Activated CD4-positive, alpha-beta T cell treated with anti-CD3 and anti-CD28 coated beads for 48 hours (primary cell): ENCODE measurements at regions not wholly inside any gene's neighbourhood (a gene's known extent, or its start where the extent isn't known, plus 50 kb on each side); places are given as distances from the start of the nearest gene placed in this dataset.
A peak's percentile ranks its signal among the peaks of the same experiment; 100 is the strongest.

Experiments used
- DNase-seq: peaks from one replicate; pipeline ENCODE4 v3.0.0-alpha.2; 2020

DNA sequence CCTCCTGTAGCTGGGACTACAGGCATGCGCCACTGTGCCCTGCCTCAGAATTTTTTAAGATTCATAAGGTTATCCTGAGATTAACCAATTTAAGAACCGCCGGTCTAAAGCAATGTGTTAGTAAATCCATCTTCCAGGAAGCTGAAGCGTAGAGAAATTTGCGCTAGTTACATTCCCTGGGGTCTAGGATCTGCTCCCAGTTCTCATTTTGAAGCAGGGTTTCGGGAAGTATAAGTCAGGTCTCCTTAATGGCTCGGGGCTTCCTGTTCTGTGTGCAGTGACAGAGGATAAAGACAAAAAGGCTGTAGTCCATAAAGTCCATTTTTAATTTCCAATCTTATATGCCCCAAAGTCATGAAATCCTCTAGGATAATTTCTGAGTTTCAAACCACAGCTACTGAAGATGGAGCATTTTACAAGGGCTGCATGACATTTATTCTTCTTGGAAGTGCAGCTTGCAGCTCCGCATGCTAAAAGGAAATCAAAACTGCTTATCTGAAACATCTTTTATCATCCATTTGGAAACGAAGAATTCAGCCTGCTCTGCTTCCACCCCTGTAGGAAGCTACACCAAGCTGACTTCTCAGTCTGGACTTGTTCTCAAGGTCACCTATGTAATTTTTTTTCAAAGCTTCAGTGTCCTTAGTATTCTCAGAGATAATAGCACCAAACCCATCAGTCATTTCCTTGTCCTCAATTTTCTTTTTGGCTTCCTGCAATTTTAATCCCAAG, 326.1 kb downstream of the PRL start:
- DNase-seq: no peak

DNA sequence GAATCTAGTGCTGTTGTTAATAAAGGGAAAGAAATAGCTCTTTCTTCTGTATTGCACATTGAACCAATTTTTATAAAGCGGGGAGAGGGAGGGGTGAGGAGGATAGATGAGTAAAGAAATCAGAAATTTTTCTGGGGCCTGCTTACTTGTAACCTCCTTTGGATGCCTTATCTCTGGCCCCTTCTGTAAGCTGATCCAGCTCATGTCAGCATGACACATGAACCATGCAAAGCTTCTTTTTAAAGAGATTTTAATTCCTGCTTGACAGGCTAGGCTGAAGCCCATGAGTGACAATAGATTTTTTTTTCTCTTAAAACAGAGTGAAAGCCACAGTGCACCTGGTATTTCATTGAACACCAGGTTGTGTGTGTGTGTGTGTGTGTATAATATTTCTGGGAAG, 325.3 kb downstream of the PRL start:
- no peak for DNase-seq

DNA sequence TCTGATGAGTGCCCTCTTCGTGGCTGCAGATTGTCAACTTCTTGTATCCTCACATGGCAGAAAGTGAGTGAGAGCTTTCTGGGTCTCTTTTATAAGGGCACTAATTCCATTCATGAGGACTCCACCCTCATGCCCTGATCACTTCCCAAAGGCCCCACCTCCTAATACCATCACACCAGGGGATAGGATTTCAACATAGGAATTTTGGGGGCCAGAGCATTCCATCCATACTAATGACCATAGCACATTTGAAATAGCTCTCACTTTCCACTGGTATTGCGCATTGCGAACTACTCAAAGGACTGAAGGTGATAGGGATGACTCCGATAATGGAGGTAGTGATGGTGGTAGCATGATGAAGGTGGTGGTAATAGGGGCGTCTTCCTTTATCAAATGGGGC, 324.3 kb downstream of the PRL start:
- no peak for DNase-seq

DNA sequence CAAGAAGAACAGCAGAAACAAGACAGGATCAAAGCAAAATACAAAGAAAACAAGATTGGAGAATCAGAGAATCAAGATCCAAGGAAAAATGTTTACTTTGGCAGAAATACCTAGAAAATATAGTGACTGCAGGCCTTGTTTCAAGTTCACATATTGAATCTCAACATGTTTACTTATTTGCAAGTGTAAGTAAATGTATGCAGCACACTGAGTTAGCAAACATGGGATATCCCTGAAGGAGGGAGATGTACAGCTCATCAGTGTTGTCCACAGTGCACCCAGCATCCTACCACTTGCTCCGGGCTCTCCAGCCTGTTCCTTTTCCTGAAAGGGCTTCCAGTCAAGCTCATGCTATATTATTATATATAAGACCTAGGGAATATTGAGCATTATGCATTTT, 319.5 kb downstream of the PRL start:
- DNase-seq: no peak

DNA sequence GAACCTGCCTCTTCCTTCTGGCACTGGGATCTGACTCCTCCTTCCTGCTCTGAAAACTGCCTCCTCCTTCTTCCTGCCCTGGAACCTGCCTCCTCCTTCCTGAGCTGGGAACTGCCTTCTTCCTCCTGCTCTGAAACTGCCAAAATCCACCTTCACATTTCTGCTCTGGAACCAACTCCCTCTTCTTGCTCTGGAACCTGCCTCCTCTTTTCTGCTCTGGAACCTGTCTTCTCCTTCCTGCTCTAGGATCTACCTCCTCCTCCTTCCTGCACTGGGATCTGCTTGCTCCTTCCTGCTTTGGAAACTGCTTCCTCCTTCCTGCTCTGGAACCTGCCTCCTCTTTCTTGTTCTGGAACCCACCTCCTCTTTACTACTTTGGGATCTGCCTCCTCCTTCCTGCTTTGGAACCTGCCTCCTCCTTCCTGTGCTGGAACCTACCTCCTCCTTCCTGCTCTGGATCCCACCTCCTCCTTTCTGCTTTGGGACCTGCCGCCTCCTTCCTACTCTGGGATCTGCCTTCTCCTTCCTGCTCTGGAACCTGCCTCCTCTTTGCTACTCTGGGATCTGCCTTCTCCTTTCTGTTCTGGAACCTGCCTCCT, 315.5 kb downstream of the PRL start:
- no peak for DNase-seq

DNA sequence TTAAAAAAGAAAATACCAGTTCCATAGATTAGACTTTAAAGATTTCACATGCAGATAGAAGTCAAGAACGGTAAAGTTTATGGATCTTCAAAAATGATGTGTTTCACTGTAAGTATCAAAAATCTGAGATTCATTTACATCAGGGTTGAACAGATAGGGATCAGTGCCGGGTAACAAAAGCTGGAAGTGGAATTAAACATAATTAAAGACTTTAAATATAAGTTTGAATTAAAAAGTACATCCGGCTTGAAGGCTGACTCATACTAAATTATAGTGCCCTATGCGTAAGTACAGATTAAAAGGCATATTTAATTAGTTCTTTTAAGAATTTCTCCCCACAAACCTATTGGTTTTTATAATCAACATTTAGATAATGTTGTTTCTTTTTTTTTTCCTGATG, 312.7 kb downstream of the PRL start:
- no peak for DNase-seq

DNA sequence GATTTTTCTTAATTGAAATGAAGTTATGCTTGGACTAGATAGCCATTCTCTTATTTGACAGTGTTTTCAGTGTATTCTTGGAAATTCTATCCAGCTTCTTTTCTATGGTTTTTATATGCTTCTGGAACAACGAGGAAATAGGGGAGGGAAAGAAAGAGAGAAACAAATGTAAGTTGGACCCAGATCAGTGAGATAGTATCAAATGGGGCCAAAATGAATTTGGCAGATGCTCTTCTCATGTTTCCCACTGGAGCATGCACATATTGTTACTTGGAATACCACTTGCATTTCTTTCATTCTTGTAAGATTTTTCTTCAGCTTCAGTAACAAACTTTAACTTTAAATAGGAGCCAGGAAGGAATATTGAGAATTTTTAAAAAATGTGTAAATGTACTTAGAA, 312.3 kb downstream of the PRL start:
- no peak for DNase-seq

DNA sequence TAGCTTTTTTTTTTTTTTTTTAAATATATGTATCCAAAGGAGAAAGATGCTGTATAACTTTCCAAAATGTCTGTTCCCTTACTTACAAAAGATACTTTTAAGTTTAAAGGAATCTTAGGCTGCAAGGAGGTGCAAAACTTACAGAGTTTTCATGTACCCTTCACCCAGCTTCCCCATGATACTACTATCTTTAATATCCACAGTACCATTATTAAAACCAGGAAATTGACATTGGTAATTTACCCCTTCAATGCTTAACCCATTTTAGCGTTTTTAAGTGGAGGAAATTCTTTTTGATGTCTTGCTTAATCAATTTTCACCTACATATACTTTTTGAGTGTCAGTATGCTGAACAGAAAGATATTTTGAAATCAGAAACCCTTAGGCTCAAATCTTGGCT, 310.9 kb downstream of the PRL start:
- DNase-seq: no peak

DNA sequence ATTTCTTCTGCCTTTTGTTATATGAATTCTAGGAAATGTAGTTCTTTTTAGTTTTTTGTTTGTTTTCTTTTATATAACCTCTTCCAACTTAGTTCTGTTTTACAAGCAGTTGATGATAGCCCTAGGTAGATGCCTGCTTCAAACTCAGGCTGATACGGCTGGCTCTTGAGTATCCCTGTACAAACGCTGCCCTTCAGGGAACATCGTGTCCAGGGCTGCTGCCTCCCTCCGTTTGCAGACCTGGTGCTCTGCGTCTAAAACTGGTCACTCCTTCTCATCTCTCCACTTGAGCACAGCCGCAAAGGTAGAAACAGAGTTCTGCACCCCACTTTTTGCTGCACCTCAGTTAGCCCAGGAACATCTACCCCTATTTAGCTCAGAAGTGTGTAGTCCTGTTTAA, 310.1 kb downstream of the PRL start:
- no peak for DNase-seq

DNA sequence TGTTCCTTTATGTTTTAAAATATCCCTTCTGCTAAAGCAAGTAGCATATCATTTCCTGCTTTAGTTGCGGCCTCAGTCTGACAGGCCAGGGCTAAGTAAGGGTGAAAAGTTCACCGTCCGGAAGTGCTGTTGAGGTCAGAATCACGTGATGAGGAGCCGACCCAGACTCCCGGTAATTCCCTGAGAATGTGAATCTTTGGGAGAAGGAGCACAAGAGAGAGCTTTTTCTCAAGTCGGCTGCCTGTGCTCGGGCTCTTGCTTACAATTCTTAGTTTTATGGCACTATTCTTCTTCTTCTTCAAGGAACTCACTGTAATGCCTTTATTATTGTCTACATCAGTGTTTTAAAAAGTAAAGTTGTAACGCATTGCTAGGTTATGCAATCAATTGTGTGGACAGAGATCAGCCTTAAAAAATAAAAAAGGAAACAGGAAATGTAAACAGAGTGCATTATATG, 309.3 kb downstream of the PRL start:
- DNase-seq: peak; percentile 9

DNA sequence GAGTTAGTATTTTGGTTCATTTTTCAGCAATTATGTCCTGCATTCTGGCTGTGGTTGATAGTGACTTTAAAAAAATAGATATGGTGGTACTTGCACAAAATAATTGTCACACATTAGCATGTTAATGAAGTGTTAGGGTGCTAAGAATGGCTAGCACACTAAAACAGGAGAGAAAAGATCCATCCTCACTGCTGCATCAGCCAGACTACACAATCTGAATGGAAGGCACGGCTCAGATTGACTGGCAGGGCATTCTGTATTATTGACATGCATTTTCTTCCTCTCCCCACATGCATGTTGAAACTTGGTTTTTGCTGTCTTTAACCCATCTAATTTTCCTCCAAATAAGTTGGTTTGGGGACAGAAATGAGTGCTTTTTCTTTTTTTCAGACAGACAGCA, 306.3 kb downstream of the PRL start:
- DNase-seq: no peak

DNA sequence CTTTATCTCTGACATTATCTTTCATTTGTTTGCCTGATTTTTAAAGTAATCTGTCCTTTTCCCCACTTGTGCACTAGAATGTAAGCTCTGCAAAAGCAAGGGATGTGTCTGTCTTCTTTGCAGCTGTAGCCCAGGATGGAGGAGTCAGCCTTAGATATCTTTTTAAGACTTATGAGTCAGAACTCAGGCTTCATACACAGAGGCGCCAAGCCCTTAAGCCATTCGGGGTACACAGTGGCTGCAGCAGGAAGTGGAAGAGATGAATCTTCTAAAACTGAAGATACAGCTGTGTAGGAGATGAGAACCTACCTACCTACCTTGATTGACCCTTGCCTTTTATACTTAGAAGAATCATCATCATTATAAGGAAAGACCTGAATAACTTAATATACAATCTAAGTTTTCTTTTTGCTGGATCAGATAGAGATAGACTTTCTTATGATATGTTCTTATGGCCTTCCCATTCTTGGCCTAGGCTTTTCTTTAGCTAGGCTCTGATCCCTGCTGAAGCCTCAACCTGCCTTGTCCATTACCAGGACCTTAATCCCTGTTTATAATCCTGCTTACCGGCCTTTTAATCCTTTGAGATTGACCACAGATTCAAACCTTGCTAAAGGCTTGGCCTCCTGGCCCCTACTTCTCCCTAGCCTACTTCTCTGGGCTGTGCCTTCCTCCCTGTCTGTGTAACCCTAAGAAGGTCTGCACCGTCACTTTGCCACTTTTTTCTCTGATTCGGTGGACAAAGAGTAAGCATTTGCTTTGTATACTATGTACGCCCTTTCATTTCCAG, 304.5 kb downstream of the PRL start:
- DNase-seq: peak; percentile 17

DNA sequence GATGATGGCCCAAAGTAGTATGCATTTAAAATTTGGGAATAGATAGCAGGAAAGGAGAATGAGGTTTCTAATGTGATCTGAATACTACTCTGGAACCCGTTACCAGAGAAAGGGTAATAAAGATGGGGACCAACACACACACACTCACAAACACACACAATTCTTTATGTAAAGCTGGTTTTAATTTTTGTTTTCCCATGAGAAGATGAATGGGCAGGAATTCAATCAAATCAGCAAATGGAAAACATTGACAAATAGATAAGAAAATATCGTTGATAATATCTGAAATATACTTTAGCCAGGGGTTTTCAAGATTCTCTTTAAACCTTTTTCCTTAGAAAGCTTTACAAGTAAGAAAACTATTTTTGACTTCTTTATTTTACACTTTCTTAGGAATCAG, 303.0 kb downstream of the PRL start:
- DNase-seq: no peak

DNA sequence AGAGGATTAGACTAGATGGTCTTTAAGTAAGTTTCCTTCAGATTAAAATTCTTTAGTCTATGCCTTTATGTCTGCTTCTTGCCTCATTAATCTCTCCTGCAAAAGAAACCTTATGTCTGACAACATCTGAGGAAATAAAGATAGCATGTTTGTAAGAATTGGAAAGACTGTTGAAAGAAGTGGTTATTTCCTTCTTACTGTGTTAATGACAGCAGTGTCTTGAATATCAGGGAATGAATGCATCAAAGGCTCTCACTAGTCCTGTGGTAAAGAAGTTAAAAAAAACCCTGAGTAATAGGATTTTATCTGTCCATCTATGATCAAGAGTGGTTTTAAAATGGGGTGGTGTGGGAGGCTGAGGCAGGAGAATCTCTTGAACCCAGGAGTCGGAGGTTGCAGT, 302.0 kb downstream of the PRL start:
- no peak for DNase-seq

DNA sequence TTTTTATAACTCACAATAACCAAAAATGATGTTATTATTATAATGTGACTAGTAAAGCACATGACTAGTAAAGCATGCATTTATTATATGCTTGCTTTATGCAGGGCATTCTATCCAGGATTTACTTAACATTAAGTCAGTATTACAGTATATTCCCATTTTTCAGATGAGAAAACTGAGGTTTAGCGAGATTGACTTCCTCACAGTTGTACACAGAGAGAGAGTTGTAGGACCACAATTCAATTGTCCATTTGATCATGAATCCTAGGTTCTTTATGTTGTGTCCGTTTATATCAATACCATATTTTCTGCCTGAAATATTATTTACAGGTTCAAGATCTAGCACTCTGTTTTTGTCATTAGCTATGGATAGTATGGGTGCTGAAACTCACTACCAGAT, 301.5 kb downstream of the PRL start:
- no peak for DNase-seq

DNA sequence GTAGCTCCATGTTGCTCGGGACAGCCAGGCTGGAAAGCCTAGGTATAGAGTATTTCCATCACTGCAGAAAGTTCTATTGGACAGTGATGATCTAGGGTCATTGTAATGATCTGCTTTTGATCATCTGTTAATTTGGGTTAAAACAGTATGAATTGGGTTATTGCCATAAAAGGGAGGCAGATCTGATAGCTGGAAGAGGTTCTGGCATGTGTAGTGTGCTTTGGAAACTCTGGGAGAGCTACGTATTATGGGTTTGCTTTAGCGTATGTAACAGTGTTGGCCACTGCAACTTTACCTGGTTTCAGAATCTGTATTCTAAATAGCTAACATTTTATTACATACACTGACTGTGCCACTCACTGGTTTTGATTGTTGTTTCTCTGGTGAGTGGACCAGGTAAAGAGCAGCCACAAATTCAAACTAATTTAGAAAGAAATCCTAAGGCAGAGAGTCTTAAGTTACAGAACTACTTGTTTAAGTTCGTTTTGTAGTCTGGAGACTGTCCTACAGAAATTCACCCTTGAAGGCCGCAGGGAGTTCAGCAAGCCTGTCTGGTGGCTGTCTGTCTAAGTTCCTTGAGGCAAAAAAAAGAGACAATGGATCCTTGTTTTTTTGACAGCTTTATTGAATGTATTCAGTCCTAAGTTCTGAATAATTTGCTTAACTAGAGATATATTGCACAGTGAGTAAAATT, 300.3 kb downstream of the PRL start:
- DNase-seq: no peak

DNA sequence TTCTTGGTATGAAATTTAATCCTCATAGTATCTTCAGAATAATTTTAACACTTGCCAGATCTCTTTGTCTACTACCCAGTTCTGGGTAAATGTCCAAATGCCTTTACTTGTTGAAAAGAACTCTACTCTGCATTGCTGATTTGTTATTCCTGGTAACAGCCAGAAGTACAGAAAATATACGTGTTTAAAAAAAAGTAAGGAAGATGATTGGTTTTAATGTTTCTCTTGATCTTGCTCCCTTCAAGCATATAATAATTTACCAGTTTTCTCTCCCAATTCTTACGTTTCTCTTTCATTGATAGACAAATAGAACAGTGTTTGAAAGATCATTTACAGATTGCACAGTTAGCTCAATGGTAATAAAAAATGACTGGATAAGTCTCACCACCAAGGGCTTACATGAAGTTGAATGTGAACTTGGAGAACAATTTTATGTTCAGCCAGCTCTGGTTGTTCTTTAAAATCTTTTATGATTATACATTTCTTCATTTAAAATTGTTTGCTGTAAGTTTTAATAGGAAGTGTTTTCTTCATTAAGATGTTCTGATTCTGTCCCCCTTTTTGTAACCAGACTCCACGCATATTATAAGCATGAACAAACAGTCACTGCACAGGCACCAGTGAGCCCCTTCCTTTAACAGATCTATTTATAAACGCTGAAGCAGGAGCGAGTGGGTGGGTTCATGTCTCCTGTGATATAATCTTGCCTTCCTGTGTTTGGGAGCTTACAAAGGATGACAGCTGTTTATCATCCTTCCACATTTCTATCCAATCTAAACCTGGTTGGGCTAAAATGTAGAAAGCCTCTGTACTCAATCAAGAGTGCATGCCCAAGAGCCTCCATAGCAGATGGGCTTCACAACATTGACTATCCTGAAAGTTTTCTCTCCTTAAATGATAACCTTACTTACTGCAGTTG, 299.5 kb downstream of the PRL start:
- DNase-seq: no peak

DNA sequence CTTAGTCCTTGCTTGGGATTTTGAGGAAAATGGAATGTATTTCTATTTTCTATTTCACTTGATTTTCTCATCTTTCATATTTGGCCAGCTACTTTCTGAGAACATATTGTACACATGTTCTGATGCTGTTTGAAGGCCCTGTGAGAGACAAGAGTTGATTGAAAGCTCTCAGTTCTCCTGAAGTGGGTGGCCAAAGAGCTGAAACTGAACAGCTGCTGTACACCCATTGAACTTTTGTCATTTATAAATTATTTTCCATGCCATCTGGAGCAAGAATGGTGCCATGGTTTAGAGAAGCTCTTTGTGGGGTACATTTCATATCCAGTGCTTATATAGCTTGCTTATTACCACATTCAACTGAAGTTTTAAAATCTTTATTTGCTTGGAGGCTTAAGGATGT, 298.3 kb downstream of the PRL start:
- no peak for DNase-seq

DNA sequence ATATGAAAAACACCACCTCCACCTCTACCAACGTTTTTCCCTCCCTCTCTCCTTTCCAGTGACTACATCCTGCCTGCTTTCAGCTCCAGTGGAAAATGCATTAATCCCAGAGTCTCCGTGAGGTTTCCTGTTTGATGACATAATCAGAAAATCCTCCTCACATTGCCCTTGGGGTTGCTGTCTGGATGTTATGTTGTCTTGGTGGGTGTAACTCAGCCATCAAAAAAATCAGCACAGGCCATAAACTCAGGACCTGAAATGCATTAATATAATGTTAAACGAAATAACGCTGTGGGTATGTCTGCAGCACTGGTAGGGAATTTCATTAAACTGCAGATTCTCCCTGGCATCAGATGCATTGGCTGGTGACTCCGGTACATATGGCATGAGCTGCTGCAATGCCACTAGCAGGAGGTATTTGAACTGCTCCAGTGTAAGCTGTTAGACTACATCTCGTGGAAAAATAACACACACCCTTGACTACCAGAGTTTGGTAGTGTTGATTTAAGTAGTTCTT, 297.8 kb downstream of the PRL start:
- DNase-seq: no peak

DNA sequence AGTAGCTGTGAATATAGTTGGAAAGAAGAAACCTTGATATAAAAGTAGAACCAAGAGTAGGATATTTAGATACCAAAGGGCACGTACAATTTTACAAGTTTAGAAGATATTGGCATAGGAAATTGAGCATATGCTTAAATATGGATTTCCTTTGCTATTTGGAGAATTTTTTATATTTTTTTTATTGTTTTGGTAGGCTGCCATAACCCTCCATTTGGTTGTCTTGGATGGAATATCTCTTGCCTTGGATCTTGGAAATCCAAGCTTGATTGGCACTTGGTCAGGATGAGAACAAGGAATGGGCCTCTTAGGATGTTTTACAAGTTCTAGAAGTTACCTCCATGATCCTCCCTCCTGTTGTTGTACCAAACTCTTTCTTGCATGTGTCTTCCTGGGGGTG, 297.1 kb downstream of the PRL start:
- DNase-seq: no peak

DNA sequence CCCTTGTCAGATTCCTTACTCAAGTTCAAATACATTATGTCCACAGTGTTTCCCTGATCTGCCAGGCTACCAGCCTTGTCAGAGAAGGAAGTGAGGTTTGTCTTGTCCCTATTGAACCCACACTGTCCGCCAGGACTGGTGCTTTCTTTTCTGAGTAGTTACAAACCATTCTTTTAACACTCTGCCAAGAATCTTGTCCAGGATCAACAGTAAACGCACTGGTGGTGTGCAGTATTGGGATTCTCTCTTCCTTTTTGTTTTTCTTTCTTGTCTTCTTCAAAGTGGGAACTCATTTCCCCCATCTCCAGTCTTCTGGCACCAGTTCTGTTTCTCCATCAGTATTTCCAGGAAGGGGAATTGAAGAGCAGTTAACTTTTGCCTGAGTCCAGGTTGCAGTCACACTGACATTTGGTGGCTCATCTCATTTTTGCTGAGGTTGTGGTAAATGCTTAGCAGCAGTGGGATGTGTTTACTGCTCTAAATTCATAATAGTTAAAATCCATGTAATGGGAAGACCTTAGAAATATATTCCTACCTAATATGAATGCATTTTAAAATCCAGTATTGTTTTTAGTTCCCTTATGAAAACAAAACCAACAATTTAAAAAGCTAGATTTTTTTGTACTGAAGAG, 295.3 kb downstream of the PRL start:
- no peak for DNase-seq

DNA sequence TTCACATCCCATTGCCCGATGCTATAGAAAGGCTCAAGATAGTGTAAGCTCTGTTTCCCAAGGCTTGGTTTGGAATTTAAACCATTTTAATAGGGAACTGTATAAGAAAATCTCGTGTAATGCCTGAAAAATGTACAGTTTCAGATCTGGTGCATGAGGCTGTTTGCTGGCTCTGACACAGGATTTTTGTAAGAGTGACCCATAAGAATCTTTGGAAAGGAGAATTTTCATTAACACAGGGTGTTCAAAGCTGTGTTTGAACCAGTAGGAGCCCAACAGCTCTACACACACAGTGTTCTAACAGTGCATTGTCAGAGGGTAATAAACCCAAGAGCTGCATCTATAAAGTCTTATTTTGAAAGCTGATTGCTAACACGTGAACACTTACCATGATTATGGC, 293.5 kb downstream of the PRL start:
- no peak for DNase-seq
